Stimulated activated CD4-positive, alpha-beta T cell treated with anti-CD3 and anti-CD28 coated beads, Interleukin-12 subunit alpha, Interleukin-12 subunit beta, amount 100 ng/mL, for 24 hours (primary cell): ENCODE measurements at regions not wholly inside any gene's neighbourhood (a gene's known extent, or its start where the extent isn't known, plus 50 kb on each side); places are given as distances from the start of the nearest gene placed in this dataset.
"Not testable (repeated sequence)": the region's sequence is repeated elsewhere in the genome, so short reads cannot be mapped to it uniquely, and the experiment has no call there.

Experiments
- DNase-seq, 2 experiments: peaks; one replicate each; pipeline ENCODE4 v3.0.0-alpha.2; 2020; ENCODE audit warnings: low read depth in 2 of 2

GRCh38 chr9:135195975-135196374, 108.5 kb downstream of the OLFM1 start:
- DNase-seq, result not testable (repeated sequence)

GRCh38 chr9:135196474-135196873, 109.0 kb downstream of the OLFM1 start:
- no peak for DNase-seq

- no peak for DNase-seq
Observed at GRCh38 chr9:135198144-135198543, 110.7 kb downstream of the OLFM1 start.

GRCh38 chr9:135198586-135199285, 111.3 kb downstream of the OLFM1 start:
- DNase-seq, result no peak

GRCh38 chr9:135199489-135199888, 112.0 kb downstream of the OLFM1 start:
- DNase-seq, result no peak

GRCh38 chr9:135201711-135202110, 114.2 kb downstream of the OLFM1 start:
- no peak for DNase-seq

GRCh38 chr9:135204177-135204576, 116.7 kb downstream of the OLFM1 start:
- no peak for DNase-seq

GRCh38 chr9:135209136-135209535, 121.7 kb downstream of the OLFM1 start:
- DNase-seq, result no peak

GRCh38 chr9:135209852-135210251, 122.4 kb downstream of the OLFM1 start:
- no peak for DNase-seq

- no peak for DNase-seq
Observed at GRCh38 chr9:135210676-135211523, 123.4 kb downstream of the OLFM1 start.

GRCh38 chr9:135211524-135211890, 124.0 kb downstream of the OLFM1 start:
- DNase-seq, result no peak

GRCh38 chr9:135212961-135213360, 125.5 kb downstream of the OLFM1 start:
- DNase-seq, result no peak

- no peak for DNase-seq
Observed at GRCh38 chr9:135213566-135213965, 126.1 kb downstream of the OLFM1 start.

GRCh38 chr9:135214054-135214640, 126.7 kb downstream of the OLFM1 start:
- no peak for DNase-seq

GRCh38 chr9:135214706-135215105, 127.2 kb downstream of the OLFM1 start:
- no peak for DNase-seq

- DNase-seq, result no peak
Observed at GRCh38 chr9:135215571-135216161, 128.2 kb downstream of the OLFM1 start.

- no peak for DNase-seq
Observed at GRCh38 chr9:135216236-135216635, 128.8 kb downstream of the OLFM1 start.

GRCh38 chr9:135216791-135217441, 129.4 kb downstream of the OLFM1 start:
- no peak for DNase-seq

- DNase-seq, result no peak
Observed at GRCh38 chr9:135217836-135218235, 130.4 kb downstream of the OLFM1 start.

GRCh38 chr9:135218331-135219225, 131.1 kb downstream of the OLFM1 start:
- DNase-seq, result no peak
